ENCODE measurements at regions not wholly inside any gene's neighbourhood (a gene's known extent, or its start where the extent isn't known, plus 50 kb on each side); places are given as distances from the start of the nearest gene placed in this dataset.

GRCh38 chr4:101563126-101563525, 215.8 kb upstream of the PPP3CA start:
- DNase-seq: no peak

- no peak for DNase-seq
Observed at GRCh38 chr4:101556842-101557241, 209.5 kb upstream of the PPP3CA start.

GRCh38 chr4:101555341-101555880, 208.1 kb upstream of the PPP3CA start:
- DNase-seq: no peak

GRCh38 chr4:101540336-101540735, 193.0 kb upstream of the PPP3CA start:
- no peak for DNase-seq

GRCh38 chr4:101528526-101528925, 181.2 kb upstream of the PPP3CA start:
- DNase-seq: no peak

- no peak for DNase-seq
Observed at GRCh38 chr4:101527188-101527587, 179.9 kb upstream of the PPP3CA start.

- no peak for DNase-seq
Observed at GRCh38 chr4:101515566-101515965, 168.2 kb upstream of the PPP3CA start.

GRCh38 chr4:101515099-101515498, 167.8 kb upstream of the PPP3CA start:
- no peak for DNase-seq

- no peak for DNase-seq
Observed at GRCh38 chr4:101512416-101512815, 165.1 kb upstream of the PPP3CA start.

- DNase-seq: no peak
Observed at GRCh38 chr4:101501421-101501820, 154.1 kb upstream of the PPP3CA start.

GRCh38 chr4:101500742-101501141, 153.4 kb upstream of the PPP3CA start:
- DNase-seq: no peak

GRCh38 chr4:101475246-101475645, 127.9 kb upstream of the PPP3CA start:
- DNase-seq: no peak

GRCh38 chr4:101471201-101471600, 123.9 kb upstream of the PPP3CA start:
- no peak for DNase-seq

GRCh38 chr4:101464596-101464995, 117.3 kb upstream of the PPP3CA start:
- DNase-seq: no peak

- DNase-seq: no peak
Observed at GRCh38 chr4:101458914-101459313, 111.6 kb upstream of the PPP3CA start.

- DNase-seq: no peak
Observed at GRCh38 chr4:101458473-101458872, 111.1 kb upstream of the PPP3CA start.

GRCh38 chr4:101451086-101451485, 103.8 kb upstream of the PPP3CA start:
- no peak for DNase-seq

GRCh38 chr4:101441446-101441845, 94.1 kb upstream of the PPP3CA start:
- no peak for DNase-seq

GRCh38 chr4:101439926-101440325, 92.6 kb upstream of the PPP3CA start:
- no peak for DNase-seq

- DNase-seq: no peak
Observed at GRCh38 chr4:101421386-101421785, 74.1 kb upstream of the PPP3CA start.

- no peak for DNase-seq
Observed at GRCh38 chr4:101420661-101421060, 73.3 kb upstream of the PPP3CA start.

GRCh38 chr4:101419336-101420135, 72.2 kb upstream of the PPP3CA start:
- peak; percentile 19 for DNase-seq

GRCh38 chr4:101418466-101418865, 71.1 kb upstream of the PPP3CA start:
- no peak for DNase-seq

GRCh38 chr4:101418055-101418454, 70.7 kb upstream of the PPP3CA start:
- no peak for DNase-seq

GRCh38 chr4:101417046-101417445, 69.7 kb upstream of the PPP3CA start:
- no peak for DNase-seq
